ENCODE measurements at regions not wholly inside any gene's neighbourhood (a gene's known extent, or its start where the extent isn't known, plus 50 kb on each side); places are given as distances from the start of the nearest gene placed in this dataset.

DNA sequence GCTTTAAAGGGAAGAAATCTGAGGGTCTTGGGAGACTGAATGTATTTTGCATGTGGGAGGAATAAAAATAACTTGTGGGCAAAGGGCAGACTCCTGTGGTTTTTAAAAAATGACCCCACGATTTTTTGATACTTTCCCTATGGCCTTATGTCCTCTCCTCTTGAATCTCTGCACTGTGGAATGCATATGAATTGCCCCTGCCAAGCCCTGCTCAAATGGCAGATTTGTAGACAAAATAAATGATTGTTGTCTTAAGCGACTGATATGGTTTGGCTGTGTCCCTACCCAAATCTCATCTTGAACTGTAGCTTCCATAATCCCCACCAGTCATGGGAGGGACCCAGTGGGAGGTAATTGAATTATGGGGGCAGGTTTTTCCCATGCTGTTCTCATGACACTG is 223.8 kb downstream of the DACT1 start:
- Histone ChIP-seq H3T11ph (ENCODE audit: low read length) (no peak overlapping the region), H4K20me1 (ENCODE audit: control insufficient read depth, insufficient read depth, insufficient read length) (no peaks in the 10 kb centered on the region), H3K79me1 (ENCODE audit: insufficient read depth, low read depth, low read length, poor library complexity, severe bottlenecking) (no peaks in the 10 kb centered on the region)

More for the DNA sequence above, 223.8 kb downstream of the DACT1 start:
- WGBS (ENCODE audit: extremely low coverage, insufficient read length, low lambda C conversion rate): no CpG with 5 or more reads among the region's 2 CpGs
- no peak overlapping the region for H2BK20ac ChIP-seq (ENCODE audit: low read depth, low read length, poor library complexity, severe bottlenecking)
- H2AK5ac ChIP-seq (ENCODE audit: insufficient read length, low read length): no peak overlapping the region
- no peaks in the 10 kb centered on the region for H3K23me2 ChIP-seq (ENCODE audit: insufficient read length, low read depth, low read length, poor library complexity, severe bottlenecking)
- no peak overlapping the region for H3K9ac ChIP-seq (ENCODE audit: extremely low read depth, insufficient read length, low read length)
- no peak overlapping the region for H3K4me2 ChIP-seq (ENCODE audit: insufficient read depth, insufficient read length, low read length)
- H3K36me3 Mint-ChIP-seq (ENCODE audit: insufficient read depth in 1 of 3, low read depth in 3 of 3): no peaks in the 10 kb centered on the region
- H2BK5ac ChIP-seq (ENCODE audit: insufficient read length, low read length): no peak overlapping the region
- H3K27ac Mint-ChIP-seq: no peak overlapping the region; a peak in 1 of 7 replicates
- H3K23ac ChIP-seq (ENCODE audit: insufficient read length, low read depth, low read length): no peak overlapping the region
- no peak overlapping the region for H3K18ac ChIP-seq (ENCODE audit: insufficient read length, low read depth, low read length)
- H2BK15ac ChIP-seq (ENCODE audit: low read depth, low read length): no peak overlapping the region
- H3K4me3 Mint-ChIP-seq: no peak overlapping the region
- H3K27me3 ChIP-seq (ENCODE audit: insufficient read depth, low read length): no peaks in the 10 kb centered on the region
- no peaks in the 10 kb centered on the region for H3K27me3 Mint-ChIP-seq (ENCODE audit: low read depth)
- no peak overlapping the region for H4K8ac ChIP-seq (replicated peaks; ENCODE audit: insufficient read length, low read depth, low read length)
- no peak overlapping the region for H4K91ac ChIP-seq (ENCODE audit: insufficient read length, low read depth, low read length)
- no peaks in the 10 kb centered on the region for H3K4me1 ChIP-seq (ENCODE audit: insufficient read depth, low read length)
- H3K79me2 ChIP-seq (ENCODE audit: insufficient read depth, low read length): no peaks in the 10 kb centered on the region
- no peak overlapping the region for H3K4ac ChIP-seq (ENCODE audit: low read depth, low read length)
- H3K9me3 ChIP-seq (ENCODE audit: control insufficient read depth, low read depth, low read length): no peaks in the 10 kb centered on the region
- no peak overlapping the region for H2AFZ ChIP-seq (ENCODE audit: low read length)
- no peak overlapping the region for H3K14ac ChIP-seq (ENCODE audit: insufficient read depth, low read length)
- H4K5ac ChIP-seq (ENCODE audit: insufficient read length, low read depth, low read length): no peak overlapping the region
- peaks cover 0 to 5% of the 10 kb centered on the region in 2 experiments; a peak in 1 of 5 replicates for H3K9me3 Mint-ChIP-seq
- TF ChIP-seq, protein P1, sequence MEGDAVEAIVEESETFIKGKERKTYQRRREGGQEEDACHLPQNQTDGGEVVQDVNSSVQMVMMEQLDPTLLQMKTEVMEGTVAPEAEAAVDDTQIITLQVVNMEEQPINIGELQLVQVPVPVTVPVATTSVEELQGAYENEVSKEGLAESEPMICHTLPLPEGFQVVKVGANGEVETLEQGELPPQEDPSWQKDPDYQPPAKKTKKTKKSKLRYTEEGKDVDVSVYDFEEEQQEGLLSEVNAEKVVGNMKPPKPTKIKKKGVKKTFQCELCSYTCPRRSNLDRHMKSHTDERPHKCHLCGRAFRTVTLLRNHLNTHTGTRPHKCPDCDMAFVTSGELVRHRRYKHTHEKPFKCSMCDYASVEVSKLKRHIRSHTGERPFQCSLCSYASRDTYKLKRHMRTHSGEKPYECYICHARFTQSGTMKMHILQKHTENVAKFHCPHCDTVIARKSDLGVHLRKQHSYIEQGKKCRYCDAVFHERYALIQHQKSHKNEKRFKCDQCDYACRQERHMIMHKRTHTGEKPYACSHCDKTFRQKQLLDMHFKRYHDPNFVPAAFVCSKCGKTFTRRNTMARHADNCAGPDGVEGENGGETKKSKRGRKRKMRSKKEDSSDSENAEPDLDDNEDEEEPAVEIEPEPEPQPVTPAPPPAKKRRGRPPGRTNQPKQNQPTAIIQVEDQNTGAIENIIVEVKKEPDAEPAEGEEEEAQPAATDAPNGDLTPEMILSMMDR (conservative IDR thresholded peaks at IDR 0.05): no peak
- no peak for DNase-seq
- no peak overlapping the region for H3K27ac ChIP-seq (ENCODE audit: insufficient read length, low read depth, low read length)
- no peak overlapping the region for H2BK12ac ChIP-seq (ENCODE audit: insufficient read length, low read depth, low read length)
- no peak overlapping the region for H2BK120ac ChIP-seq (ENCODE audit: low read depth, low read length, poor library complexity, severe bottlenecking)
- H3K56ac ChIP-seq (ENCODE audit: insufficient read length, low read depth, low read length): no peak overlapping the region
- H3K4me1 Mint-ChIP-seq: peaks cover 0 to 3% of the 10 kb centered on the region in 2 experiments; a peak in 1 of 4 replicates
